ENCODE measurements at regions not wholly inside any gene's neighbourhood (a gene's known extent, or its start where the extent isn't known, plus 50 kb on each side); places are given as distances from the start of the nearest gene placed in this dataset.

DNA sequence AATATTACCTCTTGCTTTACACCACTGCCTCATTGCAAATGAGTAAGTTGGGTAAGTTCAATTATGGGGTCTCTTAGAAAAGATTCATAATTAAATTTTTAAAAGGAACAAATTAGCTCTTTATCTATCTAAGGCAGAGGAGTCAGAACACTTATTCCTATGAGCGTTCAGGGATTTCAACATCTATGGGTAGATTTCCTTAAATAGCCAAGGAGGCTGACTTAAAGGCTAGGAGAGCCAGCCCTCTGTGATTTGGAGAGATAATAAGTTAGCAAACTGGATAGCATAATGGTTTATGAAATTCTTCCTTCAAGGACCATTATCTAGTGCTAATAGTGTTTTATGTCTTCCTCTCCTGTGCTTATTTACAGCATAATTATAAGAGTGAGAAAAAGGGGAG, 387.7 kb downstream of the STK39 start:
- H3K9ac ChIP-seq (ENCODE audit: low read length): no peak overlapping the region
- Mint-ChIP-seq H3K27me3 (peaks cover 6% of the 10 kb centered on the region), H3K4me3 (no peak overlapping the region), H3K9me3 (ENCODE audit: insufficient read depth) (no peaks in the 10 kb centered on the region), H3K4me1 (no peaks in the 10 kb centered on the region), H3K27ac (no peak overlapping the region)
- H3K4me1 ChIP-seq (ENCODE audit: control insufficient read depth in 2 of 2, insufficient read depth in 2 of 2, low read length in 2 of 2): no peaks in the 10 kb centered on the region
- ChIA-PET POLR2A (no interaction called here), CTCF (interaction anchor here (0.6 kb wide), 1 partner anchor 34 kb away, joined by 3 read pairs; no protein-coding TSS in a partner anchor)
- H3K79me2 ChIP-seq (ENCODE audit: control insufficient read depth, insufficient read depth, low read length): no peaks in the 10 kb centered on the region
- peaks cover 0 to 2% (median 0%) of the 10 kb centered on the region in 4 experiments for H3K27me3 ChIP-seq (replicated peaks in 1 of 4; ENCODE audit: control extremely low read depth in 1 of 4, control insufficient read depth in 3 of 4, insufficient read depth in 4 of 4, low read length in 3 of 4)
- no peak overlapping the region for H3K27ac ChIP-seq (ENCODE audit: low read length in 2 of 2)
- no peak overlapping the region for H3K4me3 ChIP-seq (ENCODE audit: control extremely low read depth in 1 of 5, extremely low read depth in 1 of 5, insufficient read depth in 1 of 5, low read depth in 2 of 5, low read length in 4 of 5)
- H3K36me3 ChIP-seq (replicated peaks in 1 of 2; ENCODE audit: control extremely low read depth in 1 of 2, control insufficient read depth in 1 of 2, extremely low read depth in 1 of 2, insufficient read depth in 2 of 2, low read length in 1 of 2): no peaks in the 10 kb centered on the region
- H3K4me2 ChIP-seq (replicated peaks; ENCODE audit: low read depth, low read length, poor library complexity, severe bottlenecking): no peak overlapping the region
- 83% methylated on average over 1 of the region's 1 CpG for WGBS (ENCODE audit: insufficient coverage)
- TF ChIP-seq EZH2 (IDR thresholded peaks at IDR 0.05; ENCODE audit: borderline replicate concordance, insufficient read depth, low read depth, low read length, poor library complexity, severe bottlenecking): no peak
- TF ChIP-seq, protein P1, sequence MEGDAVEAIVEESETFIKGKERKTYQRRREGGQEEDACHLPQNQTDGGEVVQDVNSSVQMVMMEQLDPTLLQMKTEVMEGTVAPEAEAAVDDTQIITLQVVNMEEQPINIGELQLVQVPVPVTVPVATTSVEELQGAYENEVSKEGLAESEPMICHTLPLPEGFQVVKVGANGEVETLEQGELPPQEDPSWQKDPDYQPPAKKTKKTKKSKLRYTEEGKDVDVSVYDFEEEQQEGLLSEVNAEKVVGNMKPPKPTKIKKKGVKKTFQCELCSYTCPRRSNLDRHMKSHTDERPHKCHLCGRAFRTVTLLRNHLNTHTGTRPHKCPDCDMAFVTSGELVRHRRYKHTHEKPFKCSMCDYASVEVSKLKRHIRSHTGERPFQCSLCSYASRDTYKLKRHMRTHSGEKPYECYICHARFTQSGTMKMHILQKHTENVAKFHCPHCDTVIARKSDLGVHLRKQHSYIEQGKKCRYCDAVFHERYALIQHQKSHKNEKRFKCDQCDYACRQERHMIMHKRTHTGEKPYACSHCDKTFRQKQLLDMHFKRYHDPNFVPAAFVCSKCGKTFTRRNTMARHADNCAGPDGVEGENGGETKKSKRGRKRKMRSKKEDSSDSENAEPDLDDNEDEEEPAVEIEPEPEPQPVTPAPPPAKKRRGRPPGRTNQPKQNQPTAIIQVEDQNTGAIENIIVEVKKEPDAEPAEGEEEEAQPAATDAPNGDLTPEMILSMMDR (IDR thresholded peaks at IDR 0.05): no peak
- ATAC-seq (ENCODE audit: low read depth) (no peak), DNase-seq (no peak)
- intact Hi-C loops (cut with micrococcal nuclease): no loop called here
- H4K20me1 ChIP-seq (ENCODE audit: control insufficient read depth, insufficient read depth, low read length, poor library complexity, severe bottlenecking): no peaks in the 10 kb centered on the region
- H3K9me3 ChIP-seq (ENCODE audit: control extremely low read depth in 1 of 3, control insufficient read depth in 2 of 3, insufficient read depth in 1 of 3, low read length in 2 of 3): no peaks in the 10 kb centered on the region
- H2AFZ ChIP-seq (ENCODE audit: insufficient read depth, low read depth, low read length, poor library complexity, severe bottlenecking): no peak overlapping the region

DNA sequence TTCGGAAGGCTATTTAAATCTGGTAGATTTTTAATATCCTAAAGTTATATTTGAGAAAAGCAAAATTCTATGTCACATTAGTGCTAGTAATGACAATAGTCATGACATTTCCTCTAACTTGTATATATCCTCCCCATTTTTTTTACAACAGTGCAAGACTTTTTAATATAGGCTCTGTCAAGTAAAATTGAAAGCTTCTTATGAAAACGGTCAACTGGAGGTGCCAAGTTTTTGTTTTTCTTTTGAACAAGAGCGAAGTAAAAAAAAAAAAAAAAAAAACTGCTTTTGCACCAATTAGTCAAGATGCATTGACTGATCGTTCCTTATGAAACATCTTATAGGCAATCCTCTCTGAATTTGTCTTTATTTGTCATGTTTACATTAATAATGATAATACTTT, 389.3 kb downstream of the STK39 start:
- no peaks in the 10 kb centered on the region for H4K20me1 ChIP-seq (ENCODE audit: control insufficient read depth, insufficient read depth, low read length, poor library complexity, severe bottlenecking)
- Mint-ChIP-seq H3K27ac (no peak overlapping the region), H3K9me3 (ENCODE audit: insufficient read depth) (no peaks in the 10 kb centered on the region), H3K4me3 (no peak overlapping the region), H3K27me3 (peaks cover 6% of the 10 kb centered on the region), H3K4me1 (no peaks in the 10 kb centered on the region)
- H3K27ac ChIP-seq (ENCODE audit: low read length in 2 of 2): no peak overlapping the region
- no peak overlapping the region for H3K9ac ChIP-seq (ENCODE audit: low read length)
- intact Hi-C loops (cut with micrococcal nuclease): no loop called here
- no peaks in the 10 kb centered on the region for H3K79me2 ChIP-seq (ENCODE audit: control insufficient read depth, insufficient read depth, low read length)
- no peak overlapping the region for H3K4me2 ChIP-seq (replicated peaks; ENCODE audit: low read depth, low read length, poor library complexity, severe bottlenecking)
- DNase-seq: no peak
- no peak overlapping the region for H2AFZ ChIP-seq (ENCODE audit: insufficient read depth, low read depth, low read length, poor library complexity, severe bottlenecking)
- ChIA-PET CTCF (no interaction called here), POLR2A (no interaction called here)
- no peak for ATAC-seq (ENCODE audit: low read depth)
- H3K27me3 ChIP-seq (replicated peaks in 1 of 4; ENCODE audit: control extremely low read depth in 1 of 4, control insufficient read depth in 3 of 4, insufficient read depth in 4 of 4, low read length in 3 of 4): peaks cover 0 to 2% (median 0%) of the 10 kb centered on the region in 4 experiments
- H3K36me3 ChIP-seq (replicated peaks in 1 of 2; ENCODE audit: control extremely low read depth in 1 of 2, control insufficient read depth in 1 of 2, extremely low read depth in 1 of 2, insufficient read depth in 2 of 2, low read length in 1 of 2): no peaks in the 10 kb centered on the region
- no peaks in the 10 kb centered on the region for H3K4me1 ChIP-seq (ENCODE audit: control insufficient read depth in 2 of 2, insufficient read depth in 2 of 2, low read length in 2 of 2)
- H3K4me3 ChIP-seq (ENCODE audit: control extremely low read depth in 1 of 5, extremely low read depth in 1 of 5, insufficient read depth in 1 of 5, low read depth in 2 of 5, low read length in 4 of 5): no peak overlapping the region
- no peaks in the 10 kb centered on the region for H3K9me3 ChIP-seq (ENCODE audit: control extremely low read depth in 1 of 3, control insufficient read depth in 2 of 3, insufficient read depth in 1 of 3, low read length in 2 of 3)
- TF ChIP-seq, protein P1 (IDR thresholded peaks at IDR 0.05): no peak
- TF ChIP-seq EZH2 (IDR thresholded peaks at IDR 0.05; ENCODE audit: borderline replicate concordance, insufficient read depth, low read depth, low read length, poor library complexity, severe bottlenecking): no peak
- WGBS (ENCODE audit: insufficient coverage): no CpG with 5 or more reads among the region's 4 CpGs
